RWPE2 (cell line): ENCODE measurements at regions not wholly inside any gene's neighbourhood (a gene's known extent, or its start where the extent isn't known, plus 50 kb on each side); places are given as distances from the start of the nearest gene placed in this dataset.

Experiments used
- ATAC-seq: fragments of 200-7000 bp; cut with Tn5 transposase; 3 replicates; pipeline ENCODE4 v1.9.1; 2021; ENCODE audit warnings: low read depth
- DNase-seq: peaks from one replicate; pipeline ENCODE4 v3.0.0-alpha.2; 2020; ENCODE audit warnings: low spot score
- H3K27ac ChIP-seq: fragments of 450-650 bp; 2 replicates; pipeline ENCODE4 v1.5.1; 2017; ENCODE audit warnings: mild to moderate bottlenecking; ENCODE audit not compliant: poor library complexity, severe bottlenecking
- H3K27me3 ChIP-seq: fragments of 250-450 bp; sonication (Bioruptor Pico); 2 replicates; pipeline ENCODE4 v1.5.1; 2021; ENCODE audit warnings: mild to moderate bottlenecking, moderate library complexity; ENCODE audit not compliant: insufficient read depth, poor library complexity, severe bottlenecking
- H3K36me3 ChIP-seq: fragments of 250-450 bp; sonication (Bioruptor Pico); 2 replicates; pipeline ENCODE4 v1.5.1; 2020; ENCODE audit warnings: low read depth, mild to moderate bottlenecking, moderate library complexity
- H3K4me1 ChIP-seq: fragments of 250-450 bp; sonication (Bioruptor Pico); 2 replicates; pipeline ENCODE4 v1.5.1; 2021; ENCODE audit warnings: mild to moderate bottlenecking, moderate library complexity; ENCODE audit not compliant: insufficient read depth, poor library complexity, severe bottlenecking
- H3K4me3 ChIP-seq: fragments of 250-450 bp; sonication (Bioruptor Pico); 2 replicates; pipeline ENCODE4 v1.5.1; 2021; ENCODE audit warnings: mild to moderate bottlenecking, moderate library complexity; ENCODE audit not compliant: severe bottlenecking
- H3K9me3 ChIP-seq: fragments of 250-450 bp; sonication (Bioruptor Pico); 2 replicates; pipeline ENCODE4 v1.5.1; 2021; ENCODE audit warnings: mild to moderate bottlenecking, moderate library complexity; ENCODE audit not compliant: severe bottlenecking
- CTCF ChIP-seq: fragments of 450-650 bp; IDR thresholded peaks from one replicate; pipeline ENCODE4 v1.5.1; 2017; ENCODE audit warnings: mild to moderate bottlenecking, moderate library complexity; ENCODE audit not compliant: poor library complexity, severe bottlenecking

- no peak for ATAC-seq
- no peaks in the 10 kb centered on the region for H3K9me3 ChIP-seq
- DNase-seq = no peak
Measured at GRCh38 chr4:33189169-33189568, 2469.0 kb downstream of the PCDH7 start.

GRCh38 chr4:33193109-33193508 is 2472.9 kb downstream of the PCDH7 start:
- Histone ChIP-seq H3K4me3 (no peak overlapping the region), H3K9me3 (no peaks in the 10 kb centered on the region), H3K36me3 (no peaks in the 10 kb centered on the region), H3K27ac (no peak overlapping the region), H3K27me3 (no peaks in the 10 kb centered on the region), H3K4me1 (no peaks in the 10 kb centered on the region)
- DNase-seq (no peak), ATAC-seq (no peak)
- no peak for TF ChIP-seq CTCF

More at GRCh38 chr4:33189169-33189568, 2469.0 kb downstream of the PCDH7 start:
- Histone ChIP-seq H3K27me3 (no peaks in the 10 kb centered on the region), H3K27ac (no peak overlapping the region), H3K4me1 (no peaks in the 10 kb centered on the region), H3K36me3 (no peaks in the 10 kb centered on the region), H3K4me3 (no peak overlapping the region)
- TF ChIP-seq CTCF = no peak

GRCh38 chr4:33200377-33200776 is 2480.2 kb downstream of the PCDH7 start:
- no peaks in the 10 kb centered on the region for H3K4me1 ChIP-seq
- H3K27ac ChIP-seq = no peak overlapping the region
- H3K9me3 ChIP-seq = no peaks in the 10 kb centered on the region
- no peaks in the 10 kb centered on the region for H3K27me3 ChIP-seq
- H3K36me3 ChIP-seq = no peaks in the 10 kb centered on the region
- TF ChIP-seq CTCF = no peak
- DNase-seq = no peak
- no peak overlapping the region for H3K4me3 ChIP-seq
- ATAC-seq = no peak

- no peak overlapping the region for H3K27ac ChIP-seq
- no peaks in the 10 kb centered on the region for H3K27me3 ChIP-seq
- no peak for TF ChIP-seq CTCF
- H3K4me1 ChIP-seq = no peaks in the 10 kb centered on the region
- DNase-seq (no peak), ATAC-seq (no peak)
- H3K9me3 ChIP-seq = no peaks in the 10 kb centered on the region
- H3K36me3 ChIP-seq = no peaks in the 10 kb centered on the region
- no peak overlapping the region for H3K4me3 ChIP-seq
Measured at GRCh38 chr4:33218238-33218637, 2498.1 kb downstream of the PCDH7 start.

GRCh38 chr4:33226133-33226532 is 2506.0 kb downstream of the PCDH7 start:
- no peak for ATAC-seq
- H3K9me3 ChIP-seq = no peaks in the 10 kb centered on the region

More at GRCh38 chr4:33226133-33226532, 2506.0 kb downstream of the PCDH7 start:
- Histone ChIP-seq H3K4me1 (no peaks in the 10 kb centered on the region), H3K36me3 (no peaks in the 10 kb centered on the region), H3K4me3 (no peak overlapping the region), H3K27me3 (no peaks in the 10 kb centered on the region), H3K27ac (no peak overlapping the region)
- no peak for DNase-seq
- TF ChIP-seq CTCF = no peak
